NCI-H82 treated with DMSO at 0.1 percent for 48 hours (cell line): ENCODE measurements at regions not wholly inside any gene's neighbourhood (a gene's known extent, or its start where the extent isn't known, plus 50 kb on each side); places are given as distances from the start of the nearest gene placed in this dataset.
"Not testable (repeated sequence)": the region's sequence is repeated elsewhere in the genome, so short reads cannot be mapped to it uniquely, and the experiment has no call there.

Source experiments
- DNase-seq: peaks from one replicate; lab custom pipeline; 2025; ENCODE audit not compliant: unreplicated experiment; lab: John Stamatoyannopoulos, UW

- no peak for DNase-seq
These were observed 113.8 kb upstream of the CD82 start for GRCh38 chr11:44451706-44452105.

DNA sequence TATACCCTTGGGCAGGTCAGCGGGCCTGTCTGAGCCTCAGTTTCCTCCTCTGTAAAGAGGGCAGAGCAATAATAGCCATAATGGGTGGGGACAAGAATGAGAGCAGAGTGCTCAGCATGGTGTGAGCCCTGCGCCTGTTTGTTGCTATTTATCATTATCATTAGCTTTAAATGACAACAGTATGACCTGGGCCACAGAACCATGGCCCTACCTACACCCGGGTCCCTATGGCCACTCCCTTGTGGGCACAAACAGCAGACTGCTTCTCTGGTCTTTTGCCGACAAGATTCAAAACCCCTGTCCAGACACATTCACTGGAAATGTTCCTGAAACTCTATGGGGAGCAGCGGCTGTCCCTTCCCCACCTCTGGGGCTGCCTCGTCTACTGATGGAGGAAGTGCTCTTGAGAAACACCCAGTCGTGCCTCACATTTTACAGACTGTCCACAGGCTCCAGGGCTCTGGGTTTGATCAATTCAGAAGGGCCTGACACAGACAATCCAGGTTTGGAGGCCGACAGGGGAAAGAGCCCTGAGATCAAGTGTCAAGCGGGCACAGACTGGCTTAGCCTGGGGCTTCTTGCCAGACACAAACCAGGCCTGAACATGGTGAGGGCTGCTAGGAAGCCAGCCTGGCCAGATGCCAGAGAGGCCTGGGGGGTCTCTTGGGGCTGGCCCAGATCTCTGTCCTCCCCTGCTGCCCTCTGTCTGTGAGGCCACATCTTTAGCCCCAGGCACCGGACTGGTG lies 112.5 kb upstream of the CD82 start:
- no peak for DNase-seq

GRCh38 chr11:44453871-44454270 lies 111.6 kb upstream of the CD82 start:
- no peak for DNase-seq

- no peak for DNase-seq
These were observed 110.8 kb upstream of the CD82 start for GRCh38 chr11:44454666-44455065.

- no peak for DNase-seq
These were observed 108.7 kb upstream of the CD82 start for GRCh38 chr11:44456544-44457300.

DNA sequence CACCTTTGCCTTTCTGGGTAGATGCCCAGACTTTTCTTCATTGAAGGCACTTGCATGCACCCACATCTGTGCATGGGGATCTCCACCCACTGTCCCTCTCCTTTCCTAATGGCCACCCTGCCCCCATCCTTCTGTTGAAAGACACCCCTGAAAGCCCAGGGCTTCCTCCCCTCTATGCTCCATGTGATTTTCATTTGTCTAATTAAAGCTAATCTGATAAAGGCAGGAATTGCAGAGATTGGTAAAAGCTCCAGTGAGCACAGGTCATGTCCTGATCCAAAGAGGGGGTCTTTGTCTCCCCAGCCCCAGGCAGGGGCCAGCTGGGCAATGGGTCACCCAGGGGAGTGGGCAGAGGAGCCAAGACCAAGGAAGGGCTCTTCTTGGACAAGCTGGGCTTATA lies 107.6 kb upstream of the CD82 start:
- DNase-seq, result no peak

DNA sequence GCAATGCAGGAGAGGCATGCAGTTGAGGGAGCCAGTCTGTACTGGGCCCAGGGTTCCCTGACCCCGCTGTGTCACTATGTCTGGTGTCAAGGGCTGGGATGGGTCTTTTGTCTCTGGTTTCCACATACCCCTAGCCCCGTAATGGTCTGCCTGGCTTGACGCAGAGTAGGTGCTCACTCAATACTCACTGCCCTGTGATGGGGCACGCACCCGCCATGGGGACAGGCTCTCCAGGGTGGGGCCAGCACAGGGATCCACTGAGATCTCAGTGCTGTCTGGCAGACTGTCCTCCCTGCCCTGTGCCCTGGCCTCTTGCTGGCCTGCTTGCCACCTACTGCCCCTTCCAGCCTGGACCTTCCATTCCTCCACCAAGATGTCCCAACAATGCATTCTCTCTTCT lies 101.7 kb upstream of the CD82 start:
- DNase-seq, result no peak

GRCh38 chr11:44464741-44465140 lies 100.7 kb upstream of the CD82 start:
- DNase-seq, result no peak

GRCh38 chr11:44466531-44467205 lies 98.8 kb upstream of the CD82 start:
- no peak for DNase-seq

DNA sequence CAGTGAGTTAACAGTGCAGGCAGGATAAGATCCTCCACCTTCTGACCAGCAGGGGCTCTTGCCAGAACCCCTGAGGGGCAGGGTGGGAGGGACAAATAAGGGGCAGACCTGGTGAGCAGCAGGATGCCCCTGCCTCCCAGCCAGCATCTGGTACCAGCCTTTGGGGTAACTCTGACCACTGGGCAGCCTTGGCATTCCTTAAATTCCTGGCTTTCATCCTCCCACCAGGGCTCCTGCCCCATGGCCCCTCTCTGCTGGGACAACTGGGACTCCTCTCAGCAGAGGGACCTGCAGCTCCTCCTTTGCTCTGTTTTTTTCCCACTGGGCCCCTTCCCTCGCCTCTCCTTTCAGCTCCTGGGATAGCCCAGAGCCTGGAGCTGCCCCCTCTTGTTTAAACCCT lies 98.0 kb upstream of the CD82 start:
- DNase-seq, result no peak

DNA sequence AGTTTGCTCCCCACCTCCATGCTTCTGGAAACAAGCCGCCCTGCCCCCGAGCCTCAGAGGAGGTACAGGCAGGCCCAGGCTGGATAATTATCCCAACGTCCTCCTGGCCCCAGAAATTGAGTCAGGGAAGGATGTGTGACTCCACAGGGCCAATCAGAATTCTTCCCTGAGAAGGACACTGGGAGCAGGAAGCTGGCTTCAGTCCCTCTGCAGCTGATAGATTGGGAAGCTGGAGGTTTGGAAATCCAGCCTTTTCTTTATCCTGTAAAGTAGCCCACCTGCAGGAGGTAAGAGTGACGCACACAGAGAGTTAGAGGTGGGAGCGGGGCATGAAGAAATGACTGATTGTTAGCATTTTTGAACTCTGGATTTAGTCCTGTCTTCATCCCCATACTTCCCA lies 97.5 kb upstream of the CD82 start:
- DNase-seq, result no peak

GRCh38 chr11:44468345-44468988 lies 97.0 kb upstream of the CD82 start:
- DNase-seq, result no peak

DNA sequence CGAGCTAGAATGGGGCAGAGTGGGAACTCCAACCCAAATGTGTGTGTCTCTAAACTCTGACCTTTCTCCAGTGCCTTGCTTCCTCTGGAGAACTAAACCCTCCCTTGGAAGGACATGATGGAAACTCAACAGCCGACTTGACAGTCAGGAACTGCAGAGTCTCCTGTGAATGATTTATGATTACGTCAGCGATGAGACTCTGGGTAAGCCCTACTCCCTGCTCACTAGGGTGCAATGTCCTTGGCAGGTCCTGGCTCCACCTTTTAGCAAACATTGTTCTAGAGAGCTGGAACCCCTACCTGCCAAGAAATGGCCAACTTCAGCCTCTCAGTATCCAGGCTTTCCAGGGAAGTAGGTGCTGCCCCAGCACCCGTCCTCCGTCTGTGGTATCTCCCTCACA lies 96.1 kb upstream of the CD82 start:
- DNase-seq, result no peak

GRCh38 chr11:44470854-44471253 lies 94.6 kb upstream of the CD82 start:
- DNase-seq, result no peak

DNA sequence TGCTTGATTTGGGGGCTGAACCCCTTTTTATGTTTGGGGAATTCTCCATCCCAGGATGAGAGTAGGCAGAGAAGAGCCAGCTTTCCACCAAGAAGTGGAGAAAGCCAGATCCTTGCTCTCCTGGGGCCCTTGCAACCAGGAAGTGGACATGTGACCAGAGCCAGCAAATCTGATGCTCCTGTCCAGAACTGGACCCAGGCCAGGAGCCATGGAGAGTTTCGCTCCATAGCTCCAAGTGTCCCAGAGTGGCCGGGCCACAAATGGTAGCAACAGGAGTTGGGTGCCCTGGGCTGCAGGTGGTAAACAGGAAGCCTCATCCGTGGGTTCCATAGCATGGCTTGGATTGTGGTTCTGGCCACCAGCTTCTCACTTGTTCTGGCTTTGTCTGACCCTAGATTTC lies 93.9 kb upstream of the CD82 start:
- DNase-seq, result no peak

DNA sequence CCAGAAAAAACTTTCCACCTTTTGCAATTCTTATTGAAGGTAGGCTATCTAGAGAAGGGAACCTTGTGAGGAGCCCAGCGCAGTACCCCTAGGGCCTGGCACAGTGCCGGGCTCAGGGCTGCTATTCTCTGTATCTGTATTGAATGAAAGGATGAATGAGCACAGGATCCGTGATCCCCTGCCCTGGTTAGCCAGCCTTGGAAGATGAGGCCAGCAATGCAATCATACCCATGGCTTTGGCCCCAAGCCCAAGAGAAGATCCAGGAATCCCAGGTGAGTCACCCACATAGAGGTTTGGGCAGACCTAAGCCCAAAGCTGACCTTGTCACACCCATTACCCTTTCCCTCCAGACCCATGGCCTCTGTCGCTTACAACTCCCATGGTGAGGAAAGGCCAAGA lies 92.5 kb upstream of the CD82 start:
- no peak for DNase-seq

DNA sequence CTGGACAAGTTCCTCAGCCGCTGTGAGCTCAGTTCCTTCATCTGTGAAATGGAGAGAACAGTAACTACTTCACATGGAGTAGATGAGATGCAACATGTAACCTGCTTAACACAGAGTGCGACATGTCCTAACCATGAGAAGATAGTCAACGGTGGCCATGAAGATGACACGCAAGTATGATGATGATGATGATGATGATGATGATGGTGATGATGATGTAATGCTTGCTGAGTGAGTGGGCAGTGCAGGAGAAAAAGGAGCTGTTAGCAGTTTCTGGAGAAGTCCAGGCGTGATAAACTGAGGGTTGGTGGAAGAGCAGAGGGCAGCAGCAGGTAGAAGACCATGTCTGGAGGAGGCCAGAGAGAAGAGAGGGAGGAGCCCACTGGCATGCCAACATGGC lies 90.8 kb upstream of the CD82 start:
- DNase-seq, result no peak

DNA sequence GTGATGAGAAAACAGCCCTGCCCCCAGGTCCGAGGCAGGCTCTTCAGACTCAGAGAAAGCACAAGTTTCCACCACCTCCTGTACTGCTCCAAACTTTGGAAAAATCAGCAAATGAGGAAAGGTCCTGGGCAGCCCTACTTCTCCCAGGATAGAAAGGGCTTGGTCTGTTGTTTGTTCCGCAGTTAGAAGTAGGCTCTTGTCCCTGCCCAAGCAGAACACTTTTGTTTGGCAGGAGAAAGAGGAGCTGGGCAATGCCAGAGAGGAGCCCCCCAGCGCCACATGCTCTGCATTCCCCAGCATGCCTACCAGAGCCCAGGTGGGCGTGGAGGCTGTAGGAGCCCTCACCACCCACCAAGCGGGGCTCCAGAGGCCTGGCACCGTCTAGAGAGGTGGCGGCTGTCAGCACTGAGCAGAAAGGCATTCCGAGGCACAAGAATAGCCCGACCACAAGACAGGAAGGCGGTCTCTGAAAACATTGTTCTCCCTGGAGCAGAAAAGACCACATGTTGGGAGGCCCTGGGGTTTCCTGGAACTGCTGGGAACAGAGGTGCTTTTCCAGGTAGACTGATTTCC lies 90.3 kb upstream of the CD82 start:
- no peak for DNase-seq

DNA sequence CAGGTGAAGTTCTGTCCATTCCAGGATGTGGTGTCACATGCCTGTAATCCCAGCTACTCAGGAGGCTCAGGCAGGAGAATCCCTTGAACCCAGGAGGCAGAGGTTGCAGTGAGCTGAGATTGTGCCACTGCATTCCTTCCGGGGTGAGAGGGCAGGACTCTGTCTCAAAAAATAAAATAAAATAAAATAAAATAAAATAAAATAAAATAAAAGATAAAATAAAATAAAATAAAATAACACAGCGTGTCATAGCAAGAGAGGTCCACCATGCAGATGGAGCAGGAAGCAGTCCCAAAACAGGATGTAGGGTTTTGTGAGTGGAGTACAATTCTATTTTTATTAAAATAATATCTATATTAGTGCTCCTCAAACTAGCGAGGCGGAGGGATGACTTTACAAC lies 83.1 kb upstream of the CD82 start:
- not testable (repeated sequence) for DNase-seq

GRCh38 chr11:44483919-44484610 lies 81.4 kb upstream of the CD82 start:
- no peak for DNase-seq
